ENCODE measurements at regions not wholly inside any gene's neighbourhood (a gene's known extent, or its start where the extent isn't known, plus 50 kb on each side); places are given as distances from the start of the nearest gene placed in this dataset.

- TF ChIP-seq POLR2A (IDR thresholded peaks at IDR 0.05) (no peak), CTCF (IDR thresholded peaks at IDR 0.05) (peak in 4 of 6 experiments; percentile 11 to 41 (median 31))
These were observed 765.9 kb upstream of the SLITRK1 start for GRCh38 chr13:84648069-84648640.
